Colonic mucosa (tissue), 4 donors: ENCODE measurements at regions not wholly inside any gene's neighbourhood (a gene's known extent, or its start where the extent isn't known, plus 50 kb on each side); places are given as distances from the start of the nearest gene placed in this dataset.

ENCODE experiments used
- DNase-seq: peaks from one replicate; pipeline ENCODE4 v3.0.0-alpha.2; 2020
- H3K27ac ChIP-seq: fragments of 200-600 bp; one replicate; pipeline ENCODE4 v1.8.0; 2021
- H3K27me3 ChIP-seq: fragments of 200-600 bp; one replicate; pipeline ENCODE4 v1.8.0; 2021
- H3K36me3 ChIP-seq: fragments of 200-600 bp; one replicate; pipeline ENCODE4 v1.8.0; 2021
- H3K4me1 ChIP-seq: fragments of 200-600 bp; one replicate; pipeline ENCODE4 v1.8.0; 2021; ENCODE audit warnings: mild to moderate bottlenecking
- H3K4me3 ChIP-seq: fragments of 200-600 bp; one replicate; pipeline ENCODE4 v1.8.0; 2021
- H3K9ac ChIP-seq, 2 donors: one replicate each; pipeline ENCODE4 v1.7.0; 2013; ENCODE audit warnings: control low read depth in 2 of 2, low read depth in 2 of 2, low read length in 2 of 2
- H3K9me3 ChIP-seq: fragments of 200-600 bp; one replicate; pipeline ENCODE4 v1.8.0; 2021
- intact Hi-C: fragments of 100-400 bp; cut with DNase I; formaldehyde crosslinking; loops from one replicate; pipeline ENCODE4 v1.14.1; 2022
- TF ChIP-seq, protein P1 (sequence below): fragments of 200-600 bp; IDR thresholded peaks from one replicate; pipeline ENCODE4 v1.8.0; 2022; ENCODE audit warnings: antibody characterized with exemption, mild to moderate bottlenecking
- donor health status: healthy.
- donor health status: DM: no; HTN: no; CAD: no.
- donor health status: DM: no; HTN: no; CAD: no.

DNA sequence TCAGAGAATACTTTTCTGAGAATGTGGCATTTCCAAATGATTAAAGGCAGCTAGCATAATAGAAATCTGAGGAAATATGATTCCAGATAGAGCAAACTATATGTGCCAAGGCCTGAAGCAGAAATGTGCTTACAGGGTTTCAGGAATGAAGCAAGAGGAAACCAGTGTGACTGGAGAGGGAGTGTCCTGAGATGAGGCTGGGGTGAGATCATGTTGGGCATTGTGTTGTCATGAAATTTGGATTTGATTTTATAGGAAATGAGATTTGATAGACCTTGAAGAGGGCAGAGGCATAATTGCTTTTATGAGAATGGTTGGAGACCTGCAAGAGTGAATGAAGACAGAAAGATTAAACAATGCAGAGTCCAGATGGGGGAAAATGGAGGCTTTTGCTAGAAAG is 338.1 kb upstream of the SNX7 start:
- no peaks in the 10 kb centered on the region for H3K4me1 ChIP-seq
- no peak overlapping the region for H3K27ac ChIP-seq
- no peak for DNase-seq
- H3K9ac ChIP-seq, result no peak overlapping the region
- no peaks in the 10 kb centered on the region for H3K36me3 ChIP-seq
- H3K4me3 ChIP-seq, result no peak overlapping the region
- H3K9me3 ChIP-seq, result no peaks in the 10 kb centered on the region
- TF ChIP-seq, protein P1, sequence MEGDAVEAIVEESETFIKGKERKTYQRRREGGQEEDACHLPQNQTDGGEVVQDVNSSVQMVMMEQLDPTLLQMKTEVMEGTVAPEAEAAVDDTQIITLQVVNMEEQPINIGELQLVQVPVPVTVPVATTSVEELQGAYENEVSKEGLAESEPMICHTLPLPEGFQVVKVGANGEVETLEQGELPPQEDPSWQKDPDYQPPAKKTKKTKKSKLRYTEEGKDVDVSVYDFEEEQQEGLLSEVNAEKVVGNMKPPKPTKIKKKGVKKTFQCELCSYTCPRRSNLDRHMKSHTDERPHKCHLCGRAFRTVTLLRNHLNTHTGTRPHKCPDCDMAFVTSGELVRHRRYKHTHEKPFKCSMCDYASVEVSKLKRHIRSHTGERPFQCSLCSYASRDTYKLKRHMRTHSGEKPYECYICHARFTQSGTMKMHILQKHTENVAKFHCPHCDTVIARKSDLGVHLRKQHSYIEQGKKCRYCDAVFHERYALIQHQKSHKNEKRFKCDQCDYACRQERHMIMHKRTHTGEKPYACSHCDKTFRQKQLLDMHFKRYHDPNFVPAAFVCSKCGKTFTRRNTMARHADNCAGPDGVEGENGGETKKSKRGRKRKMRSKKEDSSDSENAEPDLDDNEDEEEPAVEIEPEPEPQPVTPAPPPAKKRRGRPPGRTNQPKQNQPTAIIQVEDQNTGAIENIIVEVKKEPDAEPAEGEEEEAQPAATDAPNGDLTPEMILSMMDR, result no peak
- no peaks in the 10 kb centered on the region for H3K27me3 ChIP-seq
- intact Hi-C loops, result no loop called here

- Histone ChIP-seq H3K4me3 (no peak overlapping the region), H3K4me1 (no peaks in the 10 kb centered on the region), H3K9ac (no peak overlapping the region), H3K27ac (no peak overlapping the region), H3K27me3 (no peaks in the 10 kb centered on the region), H3K9me3 (no peaks in the 10 kb centered on the region), H3K36me3 (no peaks in the 10 kb centered on the region)
- DNase-seq, result no peak
- TF ChIP-seq, protein P1, result no peak
- intact Hi-C loops, result no loop called here
These were observed 338.6 kb upstream of the SNX7 start for GRCh38 chr1:98322966-98323365.

DNA sequence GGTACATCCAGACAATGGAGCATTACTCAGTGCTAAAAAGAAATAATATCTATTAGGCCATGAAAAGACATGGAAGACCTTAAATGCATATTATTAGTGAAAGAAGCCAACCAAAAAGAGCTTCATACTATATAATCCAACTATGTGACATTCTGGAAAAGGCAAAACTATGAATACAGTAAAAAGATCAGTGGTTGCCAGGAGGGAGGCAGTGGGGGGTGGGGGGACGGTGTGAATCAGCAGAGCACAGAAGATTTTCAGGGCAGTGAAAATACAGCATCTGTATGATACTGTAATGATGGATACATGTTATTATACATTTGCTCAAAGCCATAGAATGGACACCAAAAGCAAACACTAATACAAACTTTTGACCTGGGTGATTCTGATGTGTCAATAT is 339.4 kb upstream of the SNX7 start:
- Histone ChIP-seq H3K4me1 (no peaks in the 10 kb centered on the region), H3K9me3 (no peaks in the 10 kb centered on the region), H3K9ac (no peak overlapping the region), H3K27ac (no peak overlapping the region), H3K27me3 (no peaks in the 10 kb centered on the region), H3K4me3 (no peak overlapping the region), H3K36me3 (no peaks in the 10 kb centered on the region)
- intact Hi-C loops, result no loop called here
- no peak for DNase-seq
- TF ChIP-seq, protein P1, result no peak

GRCh38 chr1:98321191-98321590 is 340.3 kb upstream of the SNX7 start:
- intact Hi-C loops, result no loop called here
- H3K27ac ChIP-seq, result no peak overlapping the region
- no peak overlapping the region for H3K4me3 ChIP-seq
- no peaks in the 10 kb centered on the region for H3K27me3 ChIP-seq
- no peaks in the 10 kb centered on the region for H3K9me3 ChIP-seq
- no peaks in the 10 kb centered on the region for H3K4me1 ChIP-seq
- no peak overlapping the region for H3K9ac ChIP-seq
- TF ChIP-seq, protein P1, result no peak
- H3K36me3 ChIP-seq, result no peaks in the 10 kb centered on the region
- DNase-seq, result no peak

- no peak overlapping the region for H3K27ac ChIP-seq
- DNase-seq, result no peak
- no peaks in the 10 kb centered on the region for H3K9me3 ChIP-seq
- H3K36me3 ChIP-seq, result no peaks in the 10 kb centered on the region
- no peaks in the 10 kb centered on the region for H3K27me3 ChIP-seq
- H3K9ac ChIP-seq, result no peak overlapping the region
- intact Hi-C loops, result no loop called here
- no peaks in the 10 kb centered on the region for H3K4me1 ChIP-seq
- no peak overlapping the region for H3K4me3 ChIP-seq
- TF ChIP-seq, protein P1, result no peak
These were observed 345.1 kb upstream of the SNX7 start for GRCh38 chr1:98316286-98316905.
